PC-3 (cell line): ENCODE measurements at regions not wholly inside any gene's neighbourhood (a gene's known extent, or its start where the extent isn't known, plus 50 kb on each side); places are given as distances from the start of the nearest gene placed in this dataset.

Source experiments
- ATAC-seq: fragments of 200-7000 bp; cut with Tn5 transposase; 2 replicates; pipeline ENCODE4 v1.9.1; 2020; ENCODE audit warnings: mild to moderate bottlenecking, moderate library complexity
- BruUV-seq: library from RNA; stranded (reverse); fragments of 400-500 nt; replicated peaks from 2 replicates; lab custom pipeline; 2021; lab: Mats Ljungman, UMichigan
- CTCF ChIA-PET: fragments of 300-600 bp; sonication (Branson Sonifier 250); formaldehyde crosslinking; loops from one replicate; lab custom pipeline; 2022; ENCODE audit warnings: antibody characterized with exemption; lab: Charles Lee
- POLR2A ChIA-PET: fragments of 300-600 bp; sonication (Branson Sonifier 250); formaldehyde crosslinking; loops from one replicate; lab custom pipeline; 2022; ENCODE audit warnings: antibody characterized with exemption; ENCODE audit not compliant: unreplicated experiment; lab: Charles Lee
- DNase-seq: peaks from one replicate; pipeline ENCODE4 v3.0.0-alpha.2; 2015
- H2AFZ ChIP-seq: fragments of 300-600 bp; sonication (generic); 2 replicates; pipeline ENCODE4 v1.6.0; 2016; ENCODE audit warnings: antibody characterized with exemption, low read length
- H3F3A ChIP-seq: fragments of 300-600 bp; sonication (generic); one replicate; pipeline ENCODE4 v1.6.0; 2017; ENCODE audit warnings: antibody characterized with exemption, low read length, control low read depth, mild to moderate bottlenecking; ENCODE audit not compliant: unreplicated experiment
- H3K27ac ChIP-seq: fragments of 300-600 bp; sonication (generic); 2 replicates; pipeline ENCODE4 v1.5.1; 2016; ENCODE audit warnings: mild to moderate bottlenecking, low read length
- H3K27me3 ChIP-seq: fragments of 300-600 bp; sonication (generic); 2 replicates; pipeline ENCODE4 v1.6.1; 2016; ENCODE audit warnings: low read length, mixed read lengths
- H3K36me3 ChIP-seq: fragments of 300-600 bp; sonication (generic); 2 replicates; pipeline ENCODE4 v1.6.1; 2016; ENCODE audit warnings: low read depth, mixed run types, low read length, mixed read lengths
- H3K4me1 ChIP-seq: fragments of 300-600 bp; sonication (generic); 2 replicates; pipeline ENCODE4 v1.5.1; 2016; ENCODE audit warnings: low read length; ENCODE audit not compliant: insufficient read depth
- H3K4me2 ChIP-seq: fragments of 300-600 bp; sonication (generic); 2 replicates; pipeline ENCODE4 v1.6.0; 2016; ENCODE audit warnings: low read length
- H3K4me3 ChIP-seq: fragments of 300-600 bp; sonication (generic); 2 replicates; pipeline ENCODE4 v1.5.1; 2016; ENCODE audit warnings: mild to moderate bottlenecking, low read length, mixed read lengths
- H3K79me2 ChIP-seq: fragments of 300-600 bp; sonication (generic); 2 replicates; pipeline ENCODE4 v1.6.1; 2017; ENCODE audit warnings: low read length, mixed read lengths
- H3K9ac ChIP-seq: fragments of 300-600 bp; sonication (generic); 2 replicates; pipeline ENCODE4 v1.6.0; 2016; ENCODE audit warnings: mild to moderate bottlenecking, low read length
- H3K9me2 ChIP-seq: fragments of 300-600 bp; sonication (generic); replicated peaks from 2 replicates; pipeline ENCODE4 v1.6.1; 2016; ENCODE audit warnings: mixed run types, low read length, mixed read lengths
- H3K9me3 ChIP-seq: fragments of 300-600 bp; sonication (generic); 2 replicates; pipeline ENCODE4 v1.6.1; 2016; ENCODE audit warnings: low read length, mixed read lengths
- H4K20me1 ChIP-seq: fragments of 300-600 bp; sonication (generic); 2 replicates; pipeline ENCODE4 v1.6.1; 2016; ENCODE audit warnings: low read length, mixed read lengths
- CTCF ChIP-seq: fragments of 300-600 bp; sonication (generic); conservative IDR thresholded peaks from 2 replicates; pipeline ENCODE4 v1.5.1; 2017; ENCODE audit warnings: antibody characterized with exemption, low read depth, mild to moderate bottlenecking, low read length
- EZH2 ChIP-seq: fragments of 300-600 bp; sonication (generic); IDR thresholded peaks from one replicate; pipeline ENCODE4 v1.6.1; 2017; ENCODE audit warnings: antibody characterized with exemption, mild to moderate bottlenecking, low read length; ENCODE audit not compliant: unreplicated experiment
- EZH2phosphoT487 ChIP-seq: fragments of 300-600 bp; sonication (generic); IDR thresholded peaks from 2 replicates; pipeline ENCODE4 v1.6.1; 2018; ENCODE audit warnings: mild to moderate bottlenecking, antibody characterized with exemption, low read length, borderline replicate concordance
- intact Hi-C: fragments of 100-400 bp; cut with micrococcal nuclease; formaldehyde crosslinking; loops from 2 replicates; pipeline ENCODE4 v1.9.0; 2023

GRCh38 chr3:3309887-3310286, 130.4 kb upstream of the CRBN start:
- Histone ChIP-seq H3K27ac (no peak overlapping the region), H3K4me1 (no peaks in the 10 kb centered on the region), H3K27me3 (no peaks in the 10 kb centered on the region), H3K4me2 (no peak overlapping the region), H2AFZ (no peak overlapping the region), H4K20me1 (no peaks in the 10 kb centered on the region), H3K79me2 (no peaks in the 10 kb centered on the region), H3F3A (no peaks in the 10 kb centered on the region), H3K4me3 (no peak overlapping the region), H3K9me3 (peaks cover 45% of the 10 kb centered on the region), H3K36me3 (no peaks in the 10 kb centered on the region), H3K9me2 (no peaks in the 10 kb centered on the region), H3K9ac (no peak overlapping the region)
- ChIA-PET POLR2A (no interaction called here), CTCF (no interaction called here)
- intact Hi-C loops, result no loop called here
- DNase-seq, result no peak
- ATAC-seq, result no peak
- TF ChIP-seq CTCF (no peak), EZH2phosphoT487 (no peak), EZH2 (no peak)
- no TSS peak for BruUV-seq

GRCh38 chr3:3308809-3309208, 129.3 kb upstream of the CRBN start:
- POLR2A ChIA-PET, result no interaction called here
- H3K79me2 ChIP-seq, result no peaks in the 10 kb centered on the region
- H3K36me3 ChIP-seq, result no peaks in the 10 kb centered on the region
- peaks cover 40% of the 10 kb centered on the region for H3K9me3 ChIP-seq
- no TSS peak for BruUV-seq
- no peak for TF ChIP-seq CTCF
- no peak for TF ChIP-seq EZH2
- TF ChIP-seq EZH2phosphoT487, result no peak
- H3K9me2 ChIP-seq, result no peaks in the 10 kb centered on the region
- no peaks in the 10 kb centered on the region for H4K20me1 ChIP-seq
- CTCF ChIA-PET, result no interaction called here
- intact Hi-C loops, result no loop called here
- no peak overlapping the region for H3K4me2 ChIP-seq
- DNase-seq (no peak), ATAC-seq (no peak)
- H3K4me3 ChIP-seq, result no peak overlapping the region
- H3K9ac ChIP-seq, result no peak overlapping the region
- no peaks in the 10 kb centered on the region for H3K27me3 ChIP-seq
- H2AFZ ChIP-seq, result no peak overlapping the region
- no peaks in the 10 kb centered on the region for H3F3A ChIP-seq
- H3K27ac ChIP-seq, result no peak overlapping the region
- no peaks in the 10 kb centered on the region for H3K4me1 ChIP-seq

GRCh38 chr3:3307491-3307890, 128.0 kb upstream of the CRBN start:
- ATAC-seq (no peak), DNase-seq (no peak)
- Histone ChIP-seq H3K27ac (no peak overlapping the region), H3K36me3 (no peaks in the 10 kb centered on the region), H3K9ac (no peak overlapping the region), H3K9me2 (no peaks in the 10 kb centered on the region), H2AFZ (no peak overlapping the region), H3K4me1 (no peaks in the 10 kb centered on the region), H3K27me3 (no peaks in the 10 kb centered on the region), H3K9me3 (peaks cover 37% of the 10 kb centered on the region), H4K20me1 (no peaks in the 10 kb centered on the region), H3K4me3 (no peak overlapping the region), H3F3A (no peaks in the 10 kb centered on the region), H3K4me2 (no peak overlapping the region), H3K79me2 (no peaks in the 10 kb centered on the region)
- intact Hi-C loops, result no loop called here
- BruUV-seq, result no TSS peak
- no peak for TF ChIP-seq EZH2phosphoT487
- no peak for TF ChIP-seq EZH2
- TF ChIP-seq CTCF, result no peak
- ChIA-PET CTCF (no interaction called here), POLR2A (no interaction called here)
